ENCODE measurements at regions not wholly inside any gene's neighbourhood (a gene's known extent, or its start where the extent isn't known, plus 50 kb on each side); places are given as distances from the start of the nearest gene placed in this dataset.

DNA sequence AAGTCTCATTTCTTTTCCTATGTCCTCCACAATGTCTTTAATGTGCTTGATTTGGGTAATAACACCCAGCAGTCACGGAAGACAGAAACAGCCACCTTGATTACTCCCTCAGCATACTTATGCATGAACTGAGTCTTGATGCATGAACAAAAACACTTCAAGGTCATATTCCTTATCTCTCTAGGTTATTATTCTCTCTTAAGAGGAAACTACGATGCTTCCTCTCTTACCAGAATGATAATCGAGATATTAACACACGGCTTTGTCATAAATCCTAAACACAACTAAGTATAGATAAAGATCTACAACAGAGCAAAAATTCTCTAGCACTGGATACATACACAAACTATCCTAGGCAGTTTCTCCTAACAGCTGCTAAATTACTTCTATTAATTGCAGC, 583.5 kb upstream of the ATP2B1 start:
- TF ChIP-seq, protein P1, sequence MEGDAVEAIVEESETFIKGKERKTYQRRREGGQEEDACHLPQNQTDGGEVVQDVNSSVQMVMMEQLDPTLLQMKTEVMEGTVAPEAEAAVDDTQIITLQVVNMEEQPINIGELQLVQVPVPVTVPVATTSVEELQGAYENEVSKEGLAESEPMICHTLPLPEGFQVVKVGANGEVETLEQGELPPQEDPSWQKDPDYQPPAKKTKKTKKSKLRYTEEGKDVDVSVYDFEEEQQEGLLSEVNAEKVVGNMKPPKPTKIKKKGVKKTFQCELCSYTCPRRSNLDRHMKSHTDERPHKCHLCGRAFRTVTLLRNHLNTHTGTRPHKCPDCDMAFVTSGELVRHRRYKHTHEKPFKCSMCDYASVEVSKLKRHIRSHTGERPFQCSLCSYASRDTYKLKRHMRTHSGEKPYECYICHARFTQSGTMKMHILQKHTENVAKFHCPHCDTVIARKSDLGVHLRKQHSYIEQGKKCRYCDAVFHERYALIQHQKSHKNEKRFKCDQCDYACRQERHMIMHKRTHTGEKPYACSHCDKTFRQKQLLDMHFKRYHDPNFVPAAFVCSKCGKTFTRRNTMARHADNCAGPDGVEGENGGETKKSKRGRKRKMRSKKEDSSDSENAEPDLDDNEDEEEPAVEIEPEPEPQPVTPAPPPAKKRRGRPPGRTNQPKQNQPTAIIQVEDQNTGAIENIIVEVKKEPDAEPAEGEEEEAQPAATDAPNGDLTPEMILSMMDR (IDR thresholded peaks at IDR 0.05; ENCODE audit: extremely low read depth in 1 of 2, insufficient read depth in 1 of 2, low read depth in 1 of 2, low read length in 2 of 2) = no peak
- no peak for TF ChIP-seq POLR2AphosphoS5 (IDR thresholded peaks at IDR 0.05; ENCODE audit: insufficient read depth, low read depth, low read length)
- TF ChIP-seq JUN (IDR thresholded peaks at IDR 0.05; ENCODE audit: borderline replicate concordance, insufficient read depth, insufficient read length, low read depth) = no peak
- TF ChIP-seq POLR2A (IDR thresholded peaks at IDR 0.05; ENCODE audit: low read depth, low read length) = no peak
- TF ChIP-seq, protein P2, sequence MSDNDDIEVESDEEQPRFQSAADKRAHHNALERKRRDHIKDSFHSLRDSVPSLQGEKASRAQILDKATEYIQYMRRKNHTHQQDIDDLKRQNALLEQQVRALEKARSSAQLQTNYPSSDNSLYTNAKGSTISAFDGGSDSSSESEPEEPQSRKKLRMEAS (IDR thresholded peaks at IDR 0.05; ENCODE audit: insufficient read depth, insufficient read length) = no peak
- no peak for TF ChIP-seq EZH2 (IDR thresholded peaks at IDR 0.05; ENCODE audit: borderline replicate concordance, low read depth, low read length, severe bottlenecking)
